ENCODE measurements at regions not wholly inside any gene's neighbourhood (a gene's known extent, or its start where the extent isn't known, plus 50 kb on each side); places are given as distances from the start of the nearest gene placed in this dataset.

- Histone ChIP-seq H3K27ac (no peak overlapping the region), H3K4me1 (no peaks in the 10 kb centered on the region), H3K36me3 (no peaks in the 10 kb centered on the region), H3K4me3 (no peak overlapping the region), H3K9me3 (no peaks in the 10 kb centered on the region), H3K27me3 (no peaks in the 10 kb centered on the region)
- TF ChIP-seq CTCF (IDR thresholded peaks at IDR 0.05), result no peak
- no peak for ATAC-seq
- intact Hi-C loops (cut with DNase I), result no loop called here
- DNase-seq, result no peak
Observed at GRCh38 chr4:45353161-45353560, 626.8 kb upstream of the GNPDA2 start.

GRCh38 chr4:45350438-45350837, 624.1 kb upstream of the GNPDA2 start:
- ATAC-seq (peak; percentile 29), DNase-seq (no peak)
- peak overlapping the region; percentile 21 for H3K27ac ChIP-seq
- no peaks in the 10 kb centered on the region for H3K9me3 ChIP-seq
- intact Hi-C loops (cut with DNase I), result no loop called here
- no peaks in the 10 kb centered on the region for H3K27me3 ChIP-seq
- H3K36me3 ChIP-seq, result no peaks in the 10 kb centered on the region
- no peak for TF ChIP-seq CTCF (IDR thresholded peaks at IDR 0.05)
- peak overlapping the region; percentile 27 for H3K4me3 ChIP-seq
- H3K4me1 ChIP-seq, result no peaks in the 10 kb centered on the region

GRCh38 chr4:45349859-45350258, 623.5 kb upstream of the GNPDA2 start:
- no peaks in the 10 kb centered on the region for H3K9me3 ChIP-seq
- ATAC-seq (no peak), DNase-seq (no peak)
- no peak for TF ChIP-seq CTCF (IDR thresholded peaks at IDR 0.05)
- no peaks in the 10 kb centered on the region for H3K27me3 ChIP-seq
- H3K36me3 ChIP-seq, result no peaks in the 10 kb centered on the region
- intact Hi-C loops (cut with DNase I), result no loop called here
- H3K27ac ChIP-seq, result no peak overlapping the region
- H3K4me1 ChIP-seq, result no peaks in the 10 kb centered on the region
- no peak overlapping the region for H3K4me3 ChIP-seq

- Histone ChIP-seq H3K36me3 (no peaks in the 10 kb centered on the region), H3K4me1 (no peaks in the 10 kb centered on the region), H3K27me3 (no peaks in the 10 kb centered on the region), H3K4me3 (no peak overlapping the region), H3K27ac (no peak overlapping the region), H3K9me3 (no peaks in the 10 kb centered on the region)
- intact Hi-C loops (cut with DNase I), result no loop called here
- ATAC-seq (no peak), DNase-seq (no peak)
- TF ChIP-seq CTCF (IDR thresholded peaks at IDR 0.05), result no peak
Observed at GRCh38 chr4:45346816-45347435, 620.6 kb upstream of the GNPDA2 start.

GRCh38 chr4:45345558-45345957, 619.2 kb upstream of the GNPDA2 start:
- H3K9me3 ChIP-seq, result no peaks in the 10 kb centered on the region
- ATAC-seq (no peak), DNase-seq (no peak)
- no peak for TF ChIP-seq CTCF (IDR thresholded peaks at IDR 0.05)
- no peaks in the 10 kb centered on the region for H3K36me3 ChIP-seq
- no peak overlapping the region for H3K4me3 ChIP-seq
- no peaks in the 10 kb centered on the region for H3K27me3 ChIP-seq
- intact Hi-C loops (cut with DNase I), result no loop called here
- H3K4me1 ChIP-seq, result no peaks in the 10 kb centered on the region
- H3K27ac ChIP-seq, result no peak overlapping the region

GRCh38 chr4:45331802-45332201, 605.4 kb upstream of the GNPDA2 start:
- no peak overlapping the region for H3K4me3 ChIP-seq
- intact Hi-C loops (cut with DNase I), result no loop called here
- no peak overlapping the region for H3K27ac ChIP-seq
- ATAC-seq (no peak), DNase-seq (no peak)
- H3K4me1 ChIP-seq, result no peaks in the 10 kb centered on the region
- TF ChIP-seq CTCF (IDR thresholded peaks at IDR 0.05), result no peak
- H3K9me3 ChIP-seq, result no peaks in the 10 kb centered on the region
- H3K27me3 ChIP-seq, result no peaks in the 10 kb centered on the region
- no peaks in the 10 kb centered on the region for H3K36me3 ChIP-seq

Measured in upper lobe of right lung (tissue), 1 donor.